ENCODE measurements at regions not wholly inside any gene's neighbourhood (a gene's known extent, or its start where the extent isn't known, plus 50 kb on each side); places are given as distances from the start of the nearest gene placed in this dataset.

GRCh38 chr4:181550381-181550780 is 692.8 kb upstream of the TENM3 start:
- no peak for TF ChIP-seq CTCF (IDR thresholded peaks at IDR 0.05; ENCODE audit: borderline replicate concordance, extremely low read depth, low read length, poor library complexity, severe bottlenecking)
- TF ChIP-seq EZH2 (IDR thresholded peaks at IDR 0.05; ENCODE audit: borderline replicate concordance, low read depth, low read length, severe bottlenecking): no peak
